GM23338 (cell line): ENCODE measurements at regions not wholly inside any gene's neighbourhood (a gene's known extent, or its start where the extent isn't known, plus 50 kb on each side); places are given as distances from the start of the nearest gene placed in this dataset.

Source experiments
- ATAC-seq: fragments of 200-7000 bp; cut with Tn5 transposase; 3 replicates; pipeline ENCODE4 v1.9.1; 2020
- DNase-seq: peaks from one replicate; pipeline ENCODE4 v3.0.0-alpha.2; 2015; ENCODE audit warnings: low spot score
- H2AFZ ChIP-seq: fragments of 200-600 bp; sonication (generic); 2 replicates; pipeline ENCODE4 v1.8.0; 2016; ENCODE audit warnings: antibody characterized with exemption, mild to moderate bottlenecking, moderate library complexity
- H3F3A ChIP-seq: fragments of 200-600 bp; sonication (generic); replicated peaks from 2 replicates; pipeline ENCODE4 v1.8.0; 2017; ENCODE audit warnings: antibody characterized with exemption, mixed run types, low read depth
- H3K27ac ChIP-seq: fragments of 200-600 bp; sonication (generic); 2 replicates; pipeline ENCODE4 v1.6.1; 2016; ENCODE audit warnings: low read depth
- H3K27me3 ChIP-seq: fragments of 200-600 bp; sonication (generic); 2 replicates; pipeline ENCODE4 v1.8.0; 2016; ENCODE audit warnings: mild to moderate bottlenecking, mixed run types, moderate library complexity; ENCODE audit not compliant: insufficient read depth
- H3K36me3 ChIP-seq: fragments of 200-600 bp; sonication (generic); 2 replicates; pipeline ENCODE4 v1.8.0; 2016; ENCODE audit warnings: mild to moderate bottlenecking; ENCODE audit not compliant: insufficient read depth
- H3K4me1 ChIP-seq: fragments of 200-600 bp; sonication (generic); 2 replicates; pipeline ENCODE4 v1.8.0; 2016; ENCODE audit warnings: mild to moderate bottlenecking, moderate library complexity; ENCODE audit not compliant: insufficient read depth
- H3K4me2 ChIP-seq: fragments of 200-600 bp; sonication (generic); 2 replicates; pipeline ENCODE4 v1.7.1; 2017; ENCODE audit warnings: mixed run types
- H3K4me3 ChIP-seq: fragments of 200-600 bp; sonication (generic); 2 replicates; pipeline ENCODE4 v1.6.1; 2016; ENCODE audit warnings: mixed run types
- H3K79me2 ChIP-seq: fragments of 200-600 bp; sonication (generic); replicated peaks from 2 replicates; pipeline ENCODE4 v1.8.0; 2017; ENCODE audit warnings: mild to moderate bottlenecking; ENCODE audit not compliant: insufficient read depth
- H3K9me2 ChIP-seq: fragments of 200-600 bp; sonication (generic); 2 replicates; pipeline ENCODE4 v1.8.0; 2017; ENCODE audit not compliant: insufficient read depth
- H4K20me1 ChIP-seq: fragments of 200-600 bp; sonication (generic); replicated peaks from 2 replicates; pipeline ENCODE4 v1.8.0; 2017; ENCODE audit warnings: mild to moderate bottlenecking; ENCODE audit not compliant: insufficient read depth
- H3K27ac Mint-ChIP-seq: 2 replicates; pipeline ENCODE4 v1.8.0; 2020; ENCODE audit warnings: inconsistent platforms, mild to moderate bottlenecking, moderate library complexity, mixed read lengths
- H3K27me3 Mint-ChIP-seq: 3 replicates; pipeline ENCODE4 v1.8.0; 2022; ENCODE audit warnings: low read depth, mild to moderate bottlenecking, moderate library complexity, mixed read lengths, inconsistent platforms; ENCODE audit not compliant: insufficient read depth, poor library complexity
- H3K36me3 Mint-ChIP-seq: 3 replicates; pipeline ENCODE4 v1.8.0; 2021; ENCODE audit warnings: low read depth, mild to moderate bottlenecking, inconsistent platforms, moderate library complexity, mixed read lengths
- H3K4me1 Mint-ChIP-seq: 3 replicates; pipeline ENCODE4 v1.8.0; 2020; ENCODE audit warnings: mild to moderate bottlenecking, inconsistent platforms, mixed read lengths
- H3K4me3 Mint-ChIP-seq: 3 replicates; pipeline ENCODE4 v1.8.0; 2021; ENCODE audit warnings: moderate library complexity, mild to moderate bottlenecking, inconsistent platforms, mixed read lengths
- H3K9me3 Mint-ChIP-seq: 3 replicates; pipeline ENCODE4 v1.8.0; 2020; ENCODE audit warnings: moderate library complexity, mild to moderate bottlenecking, inconsistent platforms, mixed read lengths
- CREB1 ChIP-seq: fragments of 250-450 bp; sonication (Bioruptor Pico); IDR thresholded peaks from 2 replicates; pipeline ENCODE4 v1.5.0; 2020; ENCODE audit warnings: low read depth, mild to moderate bottlenecking, moderate library complexity
- EZH2 ChIP-seq: fragments of 200-600 bp; sonication (generic); IDR thresholded peaks from one replicate; pipeline ENCODE4 v1.8.0; 2017; ENCODE audit warnings: antibody characterized with exemption, mild to moderate bottlenecking, low read depth; ENCODE audit not compliant: unreplicated experiment
- EZH2phosphoT487 ChIP-seq: fragments of 200-600 bp; sonication (generic); IDR thresholded peaks from one replicate; pipeline ENCODE4 v1.8.1; 2018; ENCODE audit warnings: antibody characterized with exemption; ENCODE audit not compliant: unreplicated experiment
- JUNB ChIP-seq: IDR thresholded peaks from one replicate; pipeline ENCODE4 v1.6.1; 2016; ENCODE audit warnings: antibody characterized with exemption; ENCODE audit not compliant: unreplicated experiment
- NANOG ChIP-seq: IDR thresholded peaks from 2 replicates; pipeline ENCODE4 v1.6.1; 2016; ENCODE audit warnings: antibody characterized with exemption, borderline replicate concordance
- STAT1 ChIP-seq: IDR thresholded peaks from one replicate; pipeline ENCODE4 v1.6.1; 2016; ENCODE audit warnings: antibody characterized with exemption; ENCODE audit not compliant: unreplicated experiment
- ZNF114 ChIP-seq: fragments of 250-450 bp; sonication (Bioruptor Pico); IDR thresholded peaks from 2 replicates; pipeline ENCODE4 v1.5.0; 2020; ENCODE audit warnings: mild to moderate bottlenecking, moderate library complexity
- ZNF331 ChIP-seq: fragments of 250-450 bp; sonication (Bioruptor Pico); IDR thresholded peaks from 2 replicates; pipeline ENCODE4 v1.5.0; 2020; ENCODE audit warnings: low read depth, mild to moderate bottlenecking, moderate library complexity
- TF ChIP-seq, protein P1 (sequence below): IDR thresholded peaks from 2 replicates; pipeline ENCODE4 v1.6.1; 2016; ENCODE audit warnings: antibody characterized with exemption
- TF ChIP-seq, protein P2 (sequence below): fragments of 250-450 bp; sonication (Bioruptor Pico); IDR thresholded peaks from 2 replicates; pipeline ENCODE4 v1.5.0; 2020; ENCODE audit warnings: mild to moderate bottlenecking, moderate library complexity
- TF ChIP-seq, protein P3 (sequence below), 2 experiments: fragments of 200-600 bp in 1 of 2; sonication (generic) in 1 of 2; conservative IDR thresholded peaks; 2 replicates each; pipeline versions ENCODE4 v1.5.1 to v1.6.1; 2016 to 2017; ENCODE audit warnings: antibody characterized with exemption in 2 of 2, low read depth in 2 of 2, mild to moderate bottlenecking in 2 of 2, moderate library complexity in 1 of 2
- TF ChIP-seq, protein P4 (sequence below): IDR thresholded peaks from one replicate; pipeline ENCODE4 v1.6.1; 2018; ENCODE audit warnings: antibody characterized with exemption; ENCODE audit not compliant: unreplicated experiment

DNA sequence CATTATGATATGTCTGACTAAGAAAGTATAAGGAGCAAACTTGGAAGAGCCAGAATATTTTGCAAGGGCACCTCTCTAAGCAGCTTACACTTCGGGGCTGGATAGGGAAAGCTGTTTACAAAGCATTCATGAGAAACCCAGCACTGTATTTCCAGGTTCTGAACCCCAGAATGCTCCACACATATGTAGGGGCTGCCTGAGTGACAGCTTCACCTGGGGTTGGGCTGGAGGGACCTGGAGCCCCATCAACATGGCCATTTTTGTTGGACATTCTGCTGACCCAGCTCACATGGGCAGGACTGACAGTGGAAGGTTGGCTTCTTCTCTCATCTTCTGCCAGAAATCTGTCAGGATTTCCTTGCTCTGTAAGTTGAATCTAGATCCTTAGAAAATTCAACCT, 197.1 kb upstream of the SSTR4 start (continued):
- TF ChIP-seq EZH2: no peak
- no peak for TF ChIP-seq JUNB
- TF ChIP-seq NANOG: no peak
- TF ChIP-seq EZH2phosphoT487: no peak
- no peak for TF ChIP-seq ZNF114
- TF ChIP-seq, protein P1, sequence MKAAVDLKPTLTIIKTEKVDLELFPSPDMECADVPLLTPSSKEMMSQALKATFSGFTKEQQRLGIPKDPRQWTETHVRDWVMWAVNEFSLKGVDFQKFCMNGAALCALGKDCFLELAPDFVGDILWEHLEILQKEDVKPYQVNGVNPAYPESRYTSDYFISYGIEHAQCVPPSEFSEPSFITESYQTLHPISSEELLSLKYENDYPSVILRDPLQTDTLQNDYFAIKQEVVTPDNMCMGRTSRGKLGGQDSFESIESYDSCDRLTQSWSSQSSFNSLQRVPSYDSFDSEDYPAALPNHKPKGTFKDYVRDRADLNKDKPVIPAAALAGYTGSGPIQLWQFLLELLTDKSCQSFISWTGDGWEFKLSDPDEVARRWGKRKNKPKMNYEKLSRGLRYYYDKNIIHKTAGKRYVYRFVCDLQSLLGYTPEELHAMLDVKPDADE: no peak
- TF ChIP-seq ZNF331 (CRISPR knock-in tag): no peak
- no peak for TF ChIP-seq STAT1
- TF ChIP-seq CREB1 (CRISPR knock-in tag): no peak

DNA sequence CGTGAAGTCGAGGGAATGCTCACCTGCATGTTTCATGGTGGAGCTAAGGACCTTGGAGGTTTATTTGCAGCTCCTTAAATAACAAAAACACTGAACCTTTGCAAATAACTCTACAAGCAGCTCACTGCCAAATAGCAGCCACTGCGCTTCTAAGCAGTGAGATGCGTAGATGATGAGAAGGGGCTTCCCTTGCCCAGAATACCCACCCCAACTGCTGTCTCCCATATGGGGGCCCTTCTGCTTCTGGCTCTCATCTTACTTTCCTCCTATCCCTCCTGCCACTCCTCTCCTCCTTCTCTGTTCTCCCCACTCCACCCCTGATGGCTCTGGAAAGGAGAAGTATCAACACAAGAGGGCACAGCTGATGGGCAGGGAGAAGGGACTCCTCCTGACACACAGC, 193.3 kb upstream of the SSTR4 start:
- no peak overlapping the region for H3K27ac ChIP-seq
- H3K9me2 ChIP-seq: no peaks in the 10 kb centered on the region; the same call in 1 of the 2 replicates
- ATAC-seq: no peak
- no peaks in the 10 kb centered on the region for H3K79me2 ChIP-seq
- no peaks in the 10 kb centered on the region for H3F3A ChIP-seq
- no peaks in the 10 kb centered on the region for H3K27me3 ChIP-seq
- H4K20me1 ChIP-seq: no peaks in the 10 kb centered on the region
- H3K9me3 Mint-ChIP-seq: no peaks in the 10 kb centered on the region
- no peak overlapping the region for H2AFZ ChIP-seq
- no peaks in the 10 kb centered on the region for H3K36me3 ChIP-seq
- no peak overlapping the region for H3K4me3 ChIP-seq
- no peaks in the 10 kb centered on the region for H3K36me3 Mint-ChIP-seq
- no peak overlapping the region for H3K4me2 ChIP-seq
- no peaks in the 10 kb centered on the region for H3K27me3 Mint-ChIP-seq
- H3K4me1 Mint-ChIP-seq: no peaks in the 10 kb centered on the region
- DNase-seq: no peak
- no peak overlapping the region for H3K27ac Mint-ChIP-seq
- H3K4me1 ChIP-seq: no peaks in the 10 kb centered on the region
- H3K4me3 Mint-ChIP-seq: no peak overlapping the region
- TF ChIP-seq, protein P2, sequence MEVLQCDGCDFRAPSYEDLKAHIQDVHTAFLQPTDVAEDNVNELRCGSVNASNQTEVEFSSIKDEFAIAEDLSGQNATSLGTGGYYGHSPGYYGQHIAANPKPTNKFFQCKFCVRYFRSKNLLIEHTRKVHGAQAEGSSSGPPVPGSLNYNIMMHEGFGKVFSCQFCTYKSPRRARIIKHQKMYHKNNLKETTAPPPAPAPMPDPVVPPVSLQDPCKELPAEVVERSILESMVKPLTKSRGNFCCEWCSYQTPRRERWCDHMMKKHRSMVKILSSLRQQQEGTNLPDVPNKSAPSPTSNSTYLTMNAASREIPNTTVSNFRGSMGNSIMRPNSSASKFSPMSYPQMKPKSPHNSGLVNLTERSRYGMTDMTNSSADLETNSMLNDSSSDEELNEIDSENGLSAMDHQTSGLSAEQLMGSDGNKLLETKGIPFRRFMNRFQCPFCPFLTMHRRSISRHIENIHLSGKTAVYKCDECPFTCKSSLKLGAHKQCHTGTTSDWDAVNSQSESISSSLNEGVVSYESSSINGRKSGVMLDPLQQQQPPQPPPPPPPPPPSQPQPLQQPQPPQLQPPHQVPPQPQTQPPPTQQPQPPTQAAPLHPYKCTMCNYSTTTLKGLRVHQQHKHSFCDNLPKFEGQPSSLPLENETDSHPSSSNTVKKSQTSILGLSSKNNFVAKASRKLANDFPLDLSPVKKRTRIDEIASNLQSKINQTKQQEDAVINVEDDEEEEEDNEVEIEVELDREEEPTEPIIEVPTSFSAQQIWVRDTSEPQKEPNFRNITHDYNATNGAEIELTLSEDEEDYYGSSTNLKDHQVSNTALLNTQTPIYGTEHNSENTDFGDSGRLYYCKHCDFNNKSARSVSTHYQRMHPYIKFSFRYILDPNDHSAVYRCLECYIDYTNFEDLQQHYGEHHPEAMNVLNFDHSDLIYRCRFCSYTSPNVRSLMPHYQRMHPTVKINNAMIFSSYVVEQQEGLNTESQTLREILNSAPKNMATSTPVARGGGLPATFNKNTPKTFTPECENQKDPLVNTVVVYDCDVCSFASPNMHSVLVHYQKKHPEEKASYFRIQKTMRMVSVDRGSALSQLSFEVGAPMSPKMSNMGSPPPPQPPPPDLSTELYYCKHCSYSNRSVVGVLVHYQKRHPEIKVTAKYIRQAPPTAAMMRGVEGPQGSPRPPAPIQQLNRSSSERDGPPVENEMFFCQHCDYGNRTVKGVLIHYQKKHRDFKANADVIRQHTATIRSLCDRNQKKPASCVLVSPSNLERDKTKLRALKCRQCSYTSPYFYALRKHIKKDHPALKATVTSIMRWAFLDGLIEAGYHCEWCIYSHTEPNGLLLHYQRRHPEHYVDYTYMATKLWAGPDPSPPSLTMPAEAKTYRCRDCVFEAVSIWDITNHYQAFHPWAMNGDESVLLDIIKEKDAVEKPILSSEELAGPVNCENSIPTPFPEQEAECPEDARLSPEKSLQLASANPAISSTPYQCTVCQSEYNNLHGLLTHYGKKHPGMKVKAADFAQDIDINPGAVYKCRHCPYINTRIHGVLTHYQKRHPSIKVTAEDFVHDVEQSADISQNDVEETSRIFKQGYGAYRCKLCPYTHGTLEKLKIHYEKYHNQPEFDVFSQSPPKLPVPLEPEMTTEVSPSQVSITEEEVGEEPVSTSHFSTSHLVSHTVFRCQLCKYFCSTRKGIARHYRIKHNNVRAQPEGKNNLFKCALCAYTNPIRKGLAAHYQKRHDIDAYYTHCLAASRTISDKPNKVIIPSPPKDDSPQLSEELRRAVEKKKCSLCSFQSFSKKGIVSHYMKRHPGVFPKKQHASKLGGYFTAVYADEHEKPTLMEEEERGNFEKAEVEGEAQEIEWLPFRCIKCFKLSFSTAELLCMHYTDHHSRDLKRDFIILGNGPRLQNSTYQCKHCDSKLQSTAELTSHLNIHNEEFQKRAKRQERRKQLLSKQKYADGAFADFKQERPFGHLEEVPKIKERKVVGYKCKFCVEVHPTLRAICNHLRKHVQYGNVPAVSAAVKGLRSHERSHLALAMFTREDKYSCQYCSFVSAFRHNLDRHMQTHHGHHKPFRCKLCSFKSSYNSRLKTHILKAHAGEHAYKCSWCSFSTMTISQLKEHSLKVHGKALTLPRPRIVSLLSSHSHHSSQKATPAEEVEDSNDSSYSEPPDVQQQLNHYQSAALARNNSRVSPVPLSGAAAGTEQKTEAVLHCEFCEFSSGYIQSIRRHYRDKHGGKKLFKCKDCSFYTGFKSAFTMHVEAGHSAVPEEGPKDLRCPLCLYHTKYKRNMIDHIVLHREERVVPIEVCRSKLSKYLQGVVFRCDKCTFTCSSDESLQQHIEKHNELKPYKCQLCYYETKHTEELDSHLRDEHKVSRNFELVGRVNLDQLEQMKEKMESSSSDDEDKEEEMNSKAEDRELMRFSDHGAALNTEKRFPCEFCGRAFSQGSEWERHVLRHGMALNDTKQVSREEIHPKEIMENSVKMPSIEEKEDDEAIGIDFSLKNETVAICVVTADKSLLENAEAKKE: no peak
- TF ChIP-seq EZH2 (no peak), ZNF114 (no peak), NANOG (no peak), EZH2phosphoT487 (no peak), JUNB (no peak)
- TF ChIP-seq, protein P3, sequence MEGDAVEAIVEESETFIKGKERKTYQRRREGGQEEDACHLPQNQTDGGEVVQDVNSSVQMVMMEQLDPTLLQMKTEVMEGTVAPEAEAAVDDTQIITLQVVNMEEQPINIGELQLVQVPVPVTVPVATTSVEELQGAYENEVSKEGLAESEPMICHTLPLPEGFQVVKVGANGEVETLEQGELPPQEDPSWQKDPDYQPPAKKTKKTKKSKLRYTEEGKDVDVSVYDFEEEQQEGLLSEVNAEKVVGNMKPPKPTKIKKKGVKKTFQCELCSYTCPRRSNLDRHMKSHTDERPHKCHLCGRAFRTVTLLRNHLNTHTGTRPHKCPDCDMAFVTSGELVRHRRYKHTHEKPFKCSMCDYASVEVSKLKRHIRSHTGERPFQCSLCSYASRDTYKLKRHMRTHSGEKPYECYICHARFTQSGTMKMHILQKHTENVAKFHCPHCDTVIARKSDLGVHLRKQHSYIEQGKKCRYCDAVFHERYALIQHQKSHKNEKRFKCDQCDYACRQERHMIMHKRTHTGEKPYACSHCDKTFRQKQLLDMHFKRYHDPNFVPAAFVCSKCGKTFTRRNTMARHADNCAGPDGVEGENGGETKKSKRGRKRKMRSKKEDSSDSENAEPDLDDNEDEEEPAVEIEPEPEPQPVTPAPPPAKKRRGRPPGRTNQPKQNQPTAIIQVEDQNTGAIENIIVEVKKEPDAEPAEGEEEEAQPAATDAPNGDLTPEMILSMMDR (conservative IDR thresholded peaks at IDR 0.05; ENCODE audit: low read depth in 2 of 2): no peak
- TF ChIP-seq, protein P1: no peak
- TF ChIP-seq, protein P4, sequence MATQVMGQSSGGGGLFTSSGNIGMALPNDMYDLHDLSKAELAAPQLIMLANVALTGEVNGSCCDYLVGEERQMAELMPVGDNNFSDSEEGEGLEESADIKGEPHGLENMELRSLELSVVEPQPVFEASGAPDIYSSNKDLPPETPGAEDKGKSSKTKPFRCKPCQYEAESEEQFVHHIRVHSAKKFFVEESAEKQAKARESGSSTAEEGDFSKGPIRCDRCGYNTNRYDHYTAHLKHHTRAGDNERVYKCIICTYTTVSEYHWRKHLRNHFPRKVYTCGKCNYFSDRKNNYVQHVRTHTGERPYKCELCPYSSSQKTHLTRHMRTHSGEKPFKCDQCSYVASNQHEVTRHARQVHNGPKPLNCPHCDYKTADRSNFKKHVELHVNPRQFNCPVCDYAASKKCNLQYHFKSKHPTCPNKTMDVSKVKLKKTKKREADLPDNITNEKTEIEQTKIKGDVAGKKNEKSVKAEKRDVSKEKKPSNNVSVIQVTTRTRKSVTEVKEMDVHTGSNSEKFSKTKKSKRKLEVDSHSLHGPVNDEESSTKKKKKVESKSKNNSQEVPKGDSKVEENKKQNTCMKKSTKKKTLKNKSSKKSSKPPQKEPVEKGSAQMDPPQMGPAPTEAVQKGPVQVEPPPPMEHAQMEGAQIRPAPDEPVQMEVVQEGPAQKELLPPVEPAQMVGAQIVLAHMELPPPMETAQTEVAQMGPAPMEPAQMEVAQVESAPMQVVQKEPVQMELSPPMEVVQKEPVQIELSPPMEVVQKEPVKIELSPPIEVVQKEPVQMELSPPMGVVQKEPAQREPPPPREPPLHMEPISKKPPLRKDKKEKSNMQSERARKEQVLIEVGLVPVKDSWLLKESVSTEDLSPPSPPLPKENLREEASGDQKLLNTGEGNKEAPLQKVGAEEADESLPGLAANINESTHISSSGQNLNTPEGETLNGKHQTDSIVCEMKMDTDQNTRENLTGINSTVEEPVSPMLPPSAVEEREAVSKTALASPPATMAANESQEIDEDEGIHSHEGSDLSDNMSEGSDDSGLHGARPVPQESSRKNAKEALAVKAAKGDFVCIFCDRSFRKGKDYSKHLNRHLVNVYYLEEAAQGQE: no peak
